HepG2 (cell line): ENCODE measurements at regions not wholly inside any gene's neighbourhood (a gene's known extent, or its start where the extent isn't known, plus 50 kb on each side); places are given as distances from the start of the nearest gene placed in this dataset.

Source experiments
- ATF4 ChIP-seq, 2 experiments: fragments of 450-650 bp in 1 of 2; sonication (generic) in 1 of 2; formaldehyde crosslinking; IDR thresholded peaks; 2 replicates each; pipeline versions ENCODE4 v1.5.0 to v1.8.0; 2020 to 2022; ENCODE audit warnings: mild to moderate bottlenecking in 1 of 2, missing genetic modification reagents in 1 of 2
- CBX1 ChIP-seq: IDR thresholded peaks from one replicate; pipeline ENCODE4 v1.6.1; 2016; ENCODE audit warnings: antibody characterized with exemption, low read depth
- CEBPB ChIP-seq: IDR thresholded peaks from 2 replicates; pipeline ENCODE4 v1.6.1; 2011; ENCODE audit warnings: low read depth, low read length, improper control_type of control experiment, borderline replicate concordance
- PHF20 ChIP-seq: sonication (generic); formaldehyde crosslinking; IDR thresholded peaks from 2 replicates; pipeline ENCODE4 v1.5.0; 2020; ENCODE audit warnings: mild to moderate bottlenecking, missing genetic modification reagents
- PRDM4 ChIP-seq: sonication (generic); formaldehyde crosslinking; IDR thresholded peaks from 2 replicates; pipeline ENCODE4 v1.9.0; 2021; ENCODE audit warnings: missing genetic modification reagents, borderline replicate concordance
- SIN3A ChIP-seq: IDR thresholded peaks from 2 replicates; pipeline ENCODE4 v1.6.1; 2011; ENCODE audit warnings: low read depth, mild to moderate bottlenecking, control low read depth, low read length, borderline replicate concordance
- WIZ ChIP-seq: sonication (generic); formaldehyde crosslinking; IDR thresholded peaks from 2 replicates; pipeline ENCODE4 v1.5.1; 2020; ENCODE audit warnings: mild to moderate bottlenecking, missing genetic modification reagents
- ZHX2 ChIP-seq, 2 experiments: sonication (generic) in 1 of 2; formaldehyde crosslinking in 1 of 2; IDR thresholded peaks; 2 replicates each; pipeline versions ENCODE4 v1.6.1 to v1.9.0; 2014 to 2022; ENCODE audit warnings: antibody characterized with exemption in 1 of 2, borderline replicate concordance in 1 of 2, inconsistent platforms in 1 of 2, low read depth in 1 of 2, missing genetic modification reagents in 1 of 2
- ZNF17 ChIP-seq: sonication (generic); formaldehyde crosslinking; IDR thresholded peaks from 2 replicates; pipeline ENCODE4 v1.5.0; 2020; ENCODE audit warnings: mild to moderate bottlenecking, missing genetic modification reagents

- TF ChIP-seq ZHX2 (IDR thresholded peaks at IDR 0.05; ENCODE audit: low read depth) (no peak), ZHX2 (CRISPR knock-in tag; IDR thresholded peaks at IDR 0.05; ENCODE audit: borderline replicate concordance) (no peak), ATF4 (CRISPR knock-in tag; IDR thresholded peaks at IDR 0.05) (no peak), WIZ (no peak), CBX1 (no peak), PRDM4 (CRISPR knock-in tag) (no peak), PHF20 (CRISPR knock-in tag) (no peak), SIN3A (no peak), CEBPB (no peak), ZNF17 (CRISPR knock-in tag) (no peak)
Measured at GRCh38 chr9:118586978-118587377, 782.3 kb downstream of the BRINP1 start (continued).
